ENCODE measurements at regions not wholly inside any gene's neighbourhood (a gene's known extent, or its start where the extent isn't known, plus 50 kb on each side); places are given as distances from the start of the nearest gene placed in this dataset.

DNA sequence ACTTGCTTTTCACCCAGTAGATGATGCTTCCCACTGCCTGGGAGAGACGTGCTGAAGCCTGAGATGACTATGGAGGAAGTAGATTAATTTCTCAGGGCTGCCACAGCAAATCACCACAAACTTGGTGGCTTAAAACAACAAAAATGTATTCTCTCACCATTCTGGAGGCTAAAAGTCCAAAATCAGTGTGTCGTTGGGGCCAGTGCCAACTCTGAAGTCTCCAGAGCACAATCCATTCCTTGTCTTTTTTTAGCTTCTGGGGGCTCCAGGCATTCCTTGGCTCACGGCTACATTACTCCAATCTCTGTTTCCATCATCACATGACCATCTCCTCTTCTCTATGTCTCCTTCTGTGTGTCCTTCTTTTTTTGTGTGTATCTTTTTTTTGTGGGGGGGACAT lies 105.8 kb upstream of the C1QTNF7 start:
- no peak for DNase-seq (ENCODE audit: low read depth, low spot score)
- no peaks in the 10 kb centered on the region for H3K36me3 ChIP-seq (ENCODE audit: control insufficient read depth in 2 of 2, insufficient read depth in 2 of 2, low read length in 1 of 2)
- H3K9me3 ChIP-seq (replicated peaks; ENCODE audit: control insufficient read depth, insufficient read depth, low read length), result no peaks in the 10 kb centered on the region
- ChIA-PET RAD21 (ENCODE audit: unreplicated experiment) (no interaction called here), POLR2A (no interaction called here), CTCF (no interaction called here), SMC1A (ENCODE audit: uncharacterized antibody, unreplicated experiment) (no interaction called here)
- H3K4me1 ChIP-seq (ENCODE audit: control insufficient read depth, insufficient read depth, low read length), result no peaks in the 10 kb centered on the region
- in situ Hi-C loops (cut with MboI), result no loop called here
- H3K4me2 ChIP-seq (ENCODE audit: control insufficient read depth, insufficient read depth), result no peak overlapping the region
- WGBS (ENCODE audit: insufficient coverage, insufficient replicate concordance, low lambda C conversion rate, missing lambda C conversion rate), result 19% methylated on average over 3 of the region's 3 CpGs
- H3K4me3 ChIP-seq, result no peak overlapping the region
- intact Hi-C loops (cut with micrococcal nuclease; ENCODE audit: unreplicated experiment), result no loop called here
- H3K27me3 ChIP-seq (replicated peaks in 1 of 2; ENCODE audit: control insufficient read depth in 2 of 2, insufficient read depth in 2 of 2, low read length in 1 of 2), result no peaks in the 10 kb centered on the region
- H3K9ac ChIP-seq (ENCODE audit: control insufficient read depth, insufficient read depth, low read length), result no peak overlapping the region
- no TSS peak for BruUV-seq (replicated peaks)
- H3K79me2 ChIP-seq (ENCODE audit: control insufficient read depth, insufficient read depth, low read length), result no peaks in the 10 kb centered on the region
- H4K20me1 ChIP-seq (ENCODE audit: control insufficient read depth, insufficient read depth), result no peaks in the 10 kb centered on the region
- no peak overlapping the region for H2AFZ ChIP-seq (ENCODE audit: control insufficient read depth, low read depth, low read length)
- no peak for FAIRE-seq
- no peak for ATAC-seq
- no peak overlapping the region for H3K27ac ChIP-seq (ENCODE audit: control insufficient read depth, insufficient read depth)
- no peak for TF ChIP-seq SMAD1 (IDR thresholded peaks at IDR 0.05; ENCODE audit: low read depth, partially characterized antibody)
- TF ChIP-seq BMI1 (IDR thresholded peaks at IDR 0.05; ENCODE audit: borderline replicate concordance), result no peak
- no peak for TF ChIP-seq POLR2AphosphoS5 (IDR thresholded peaks at IDR 0.05; ENCODE audit: low read length)
- TF ChIP-seq SMARCA5 (IDR thresholded peaks at IDR 0.05), result no peak
- TF ChIP-seq, protein P1, sequence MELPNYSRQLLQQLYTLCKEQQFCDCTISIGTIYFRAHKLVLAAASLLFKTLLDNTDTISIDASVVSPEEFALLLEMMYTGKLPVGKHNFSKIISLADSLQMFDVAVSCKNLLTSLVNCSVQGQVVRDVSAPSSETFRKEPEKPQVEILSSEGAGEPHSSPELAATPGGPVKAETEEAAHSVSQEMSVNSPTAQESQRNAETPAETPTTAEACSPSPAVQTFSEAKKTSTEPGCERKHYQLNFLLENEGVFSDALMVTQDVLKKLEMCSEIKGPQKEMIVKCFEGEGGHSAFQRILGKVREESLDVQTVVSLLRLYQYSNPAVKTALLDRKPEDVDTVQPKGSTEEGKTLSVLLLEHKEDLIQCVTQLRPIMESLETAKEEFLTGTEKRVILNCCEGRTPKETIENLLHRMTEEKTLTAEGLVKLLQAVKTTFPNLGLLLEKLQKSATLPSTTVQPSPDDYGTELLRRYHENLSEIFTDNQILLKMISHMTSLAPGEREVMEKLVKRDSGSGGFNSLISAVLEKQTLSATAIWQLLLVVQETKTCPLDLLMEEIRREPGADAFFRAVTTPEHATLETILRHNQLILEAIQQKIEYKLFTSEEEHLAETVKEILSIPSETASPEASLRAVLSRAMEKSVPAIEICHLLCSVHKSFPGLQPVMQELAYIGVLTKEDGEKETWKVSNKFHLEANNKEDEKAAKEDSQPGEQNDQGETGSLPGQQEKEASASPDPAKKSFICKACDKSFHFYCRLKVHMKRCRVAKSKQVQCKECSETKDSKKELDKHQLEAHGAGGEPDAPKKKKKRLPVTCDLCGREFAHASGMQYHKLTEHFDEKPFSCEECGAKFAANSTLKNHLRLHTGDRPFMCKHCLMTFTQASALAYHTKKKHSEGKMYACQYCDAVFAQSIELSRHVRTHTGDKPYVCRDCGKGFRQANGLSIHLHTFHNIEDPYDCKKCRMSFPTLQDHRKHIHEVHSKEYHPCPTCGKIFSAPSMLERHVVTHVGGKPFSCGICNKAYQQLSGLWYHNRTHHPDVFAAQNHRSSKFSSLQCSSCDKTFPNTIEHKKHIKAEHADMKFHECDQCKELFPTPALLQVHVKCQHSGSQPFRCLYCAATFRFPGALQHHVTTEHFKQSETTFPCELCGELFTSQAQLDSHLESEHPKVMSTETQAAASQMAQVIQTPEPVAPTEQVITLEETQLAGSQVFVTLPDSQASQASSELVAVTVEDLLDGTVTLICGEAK (IDR thresholded peaks at IDR 0.05; ENCODE audit: borderline replicate concordance), result no peak
- no peak for TF ChIP-seq RFX5 (IDR thresholded peaks at IDR 0.05; ENCODE audit: low read depth, low read length)
- no peak for TF ChIP-seq IKZF1 (conservative IDR thresholded peaks at IDR 0.05)
- TF ChIP-seq EZH2 (IDR thresholded peaks at IDR 0.05; ENCODE audit: borderline replicate concordance, control insufficient read depth, low read depth, low read length), result no peak
- TF ChIP-seq IRF4 (IDR thresholded peaks at IDR 0.05; ENCODE audit: low read depth, low read length), result no peak
- no peak for TF ChIP-seq NR2C2 (IDR thresholded peaks at IDR 0.05; ENCODE audit: borderline replicate concordance, control insufficient read depth, insufficient read length, low read depth)
- TF ChIP-seq, protein P2, sequence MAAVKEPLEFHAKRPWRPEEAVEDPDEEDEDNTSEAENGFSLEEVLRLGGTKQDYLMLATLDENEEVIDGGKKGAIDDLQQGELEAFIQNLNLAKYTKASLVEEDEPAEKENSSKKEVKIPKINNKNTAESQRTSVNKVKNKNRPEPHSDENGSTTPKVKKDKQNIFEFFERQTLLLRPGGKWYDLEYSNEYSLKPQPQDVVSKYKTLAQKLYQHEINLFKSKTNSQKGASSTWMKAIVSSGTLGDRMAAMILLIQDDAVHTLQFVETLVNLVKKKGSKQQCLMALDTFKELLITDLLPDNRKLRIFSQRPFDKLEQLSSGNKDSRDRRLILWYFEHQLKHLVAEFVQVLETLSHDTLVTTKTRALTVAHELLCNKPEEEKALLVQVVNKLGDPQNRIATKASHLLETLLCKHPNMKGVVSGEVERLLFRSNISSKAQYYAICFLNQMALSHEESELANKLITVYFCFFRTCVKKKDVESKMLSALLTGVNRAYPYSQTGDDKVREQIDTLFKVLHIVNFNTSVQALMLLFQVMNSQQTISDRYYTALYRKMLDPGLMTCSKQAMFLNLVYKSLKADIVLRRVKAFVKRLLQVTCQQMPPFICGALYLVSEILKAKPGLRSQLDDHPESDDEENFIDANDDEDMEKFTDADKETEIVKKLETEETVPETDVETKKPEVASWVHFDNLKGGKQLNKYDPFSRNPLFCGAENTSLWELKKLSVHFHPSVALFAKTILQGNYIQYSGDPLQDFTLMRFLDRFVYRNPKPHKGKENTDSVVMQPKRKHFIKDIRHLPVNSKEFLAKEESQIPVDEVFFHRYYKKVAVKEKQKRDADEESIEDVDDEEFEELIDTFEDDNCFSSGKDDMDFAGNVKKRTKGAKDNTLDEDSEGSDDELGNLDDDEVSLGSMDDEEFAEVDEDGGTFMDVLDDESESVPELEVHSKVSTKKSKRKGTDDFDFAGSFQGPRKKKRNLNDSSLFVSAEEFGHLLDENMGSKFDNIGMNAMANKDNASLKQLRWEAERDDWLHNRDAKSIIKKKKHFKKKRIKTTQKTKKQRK (IDR thresholded peaks at IDR 0.05; ENCODE audit: low read depth, low read length), result no peak
- TF ChIP-seq ZNF217 (IDR thresholded peaks at IDR 0.05), result no peak
- TF ChIP-seq, protein P3, sequence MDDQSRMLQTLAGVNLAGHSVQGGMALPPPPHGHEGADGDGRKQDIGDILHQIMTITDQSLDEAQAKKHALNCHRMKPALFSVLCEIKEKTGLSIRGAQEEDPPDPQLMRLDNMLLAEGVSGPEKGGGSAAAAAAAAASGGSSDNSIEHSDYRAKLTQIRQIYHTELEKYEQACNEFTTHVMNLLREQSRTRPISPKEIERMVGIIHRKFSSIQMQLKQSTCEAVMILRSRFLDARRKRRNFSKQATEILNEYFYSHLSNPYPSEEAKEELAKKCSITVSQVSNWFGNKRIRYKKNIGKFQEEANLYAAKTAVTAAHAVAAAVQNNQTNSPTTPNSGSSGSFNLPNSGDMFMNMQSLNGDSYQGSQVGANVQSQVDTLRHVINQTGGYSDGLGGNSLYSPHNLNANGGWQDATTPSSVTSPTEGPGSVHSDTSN (IDR thresholded peaks at IDR 0.05; ENCODE audit: insufficient replicate concordance, low read depth, low read length), result no peak
- TF ChIP-seq HDAC6 (IDR thresholded peaks at IDR 0.05; ENCODE audit: unreplicated experiment), result no peak
- TF ChIP-seq POLR2AphosphoS2 (IDR thresholded peaks at IDR 0.05; ENCODE audit: low read depth, low read length), result no peak
